ENCODE measurements at regions not wholly inside any gene's neighbourhood (a gene's known extent, or its start where the extent isn't known, plus 50 kb on each side); places are given as distances from the start of the nearest gene placed in this dataset.
"Not testable (repeated sequence)": the region's sequence is repeated elsewhere in the genome, so short reads cannot be mapped to it uniquely, and the experiment has no call there.

GRCh38 chr3:95587641-95588040, 1226.8 kb upstream of the EPHA6 start:
- not testable (repeated sequence) for DNase-seq

DNA sequence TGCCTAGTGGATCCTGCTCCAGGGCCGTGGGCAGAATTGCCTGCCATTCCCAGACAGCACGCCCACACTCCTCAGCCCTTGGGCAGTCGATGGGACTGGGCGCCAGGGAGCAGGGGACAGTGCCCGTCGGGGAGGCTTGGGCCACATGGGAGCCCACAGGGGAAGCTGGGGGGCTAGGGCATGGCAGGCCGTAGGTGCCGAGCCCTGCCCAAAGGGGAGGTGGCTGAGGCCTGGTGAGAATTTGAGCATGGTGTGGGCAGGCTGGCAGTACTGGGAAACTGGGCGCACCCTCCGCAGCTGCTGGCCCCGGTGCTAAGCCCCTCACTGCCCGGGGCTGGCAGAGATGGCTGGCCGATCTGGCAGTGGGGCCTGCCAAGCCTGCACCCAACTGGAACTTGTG, 1225.9 kb upstream of the EPHA6 start:
- no peak for DNase-seq

DNA sequence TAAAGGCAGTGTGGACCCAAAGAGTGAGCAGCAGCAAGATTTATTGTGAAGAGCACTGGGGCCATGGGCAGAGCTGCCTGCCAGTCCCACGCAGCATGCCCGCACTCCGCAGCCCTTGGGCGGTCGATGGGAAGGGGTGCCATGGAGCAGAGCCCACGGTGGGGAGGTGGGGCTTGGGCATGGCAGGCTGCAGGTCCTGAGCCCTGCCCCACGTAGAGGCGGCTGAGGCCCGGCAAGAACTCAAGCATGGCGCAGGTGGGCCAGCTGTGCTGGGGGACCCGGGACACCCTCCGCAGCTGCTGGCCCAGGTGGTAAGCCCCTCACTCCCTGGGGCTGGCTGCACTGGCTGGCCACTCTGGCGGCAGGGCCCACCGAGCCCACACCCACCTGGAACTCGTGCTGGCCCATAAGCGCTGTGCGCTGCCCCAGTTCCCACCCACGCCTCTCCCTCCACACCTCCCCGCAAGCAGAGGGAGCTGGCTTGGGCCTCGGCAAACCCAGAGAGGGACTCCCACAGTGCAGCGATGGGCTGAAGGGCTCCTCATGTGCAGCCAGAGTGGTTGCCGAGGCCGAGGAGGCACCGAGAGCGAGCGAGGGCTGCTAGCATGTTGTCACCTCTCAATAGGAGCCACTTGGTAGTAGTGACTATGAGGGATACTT, 1218.8 kb upstream of the EPHA6 start:
- no peak for DNase-seq

DNA sequence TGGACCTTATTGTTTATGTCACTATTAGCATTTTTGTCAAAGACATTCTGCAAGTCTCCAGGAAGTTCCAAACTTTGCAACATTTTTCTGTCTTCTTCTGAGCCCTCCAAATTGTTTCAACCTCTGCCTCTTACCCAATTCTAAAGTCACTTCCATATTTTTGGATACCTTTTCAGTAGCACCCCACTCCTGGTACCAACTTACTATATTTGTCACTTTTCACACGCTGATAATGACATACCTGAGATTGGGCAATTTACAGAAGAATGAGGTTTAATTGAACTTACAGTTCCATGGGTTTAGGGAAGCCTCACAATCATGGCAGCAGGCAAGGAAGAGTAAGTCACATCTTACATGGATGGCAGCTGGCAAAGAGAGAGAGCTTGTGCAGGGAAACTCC, 1206.5 kb upstream of the EPHA6 start:
- no peak for DNase-seq

DNA sequence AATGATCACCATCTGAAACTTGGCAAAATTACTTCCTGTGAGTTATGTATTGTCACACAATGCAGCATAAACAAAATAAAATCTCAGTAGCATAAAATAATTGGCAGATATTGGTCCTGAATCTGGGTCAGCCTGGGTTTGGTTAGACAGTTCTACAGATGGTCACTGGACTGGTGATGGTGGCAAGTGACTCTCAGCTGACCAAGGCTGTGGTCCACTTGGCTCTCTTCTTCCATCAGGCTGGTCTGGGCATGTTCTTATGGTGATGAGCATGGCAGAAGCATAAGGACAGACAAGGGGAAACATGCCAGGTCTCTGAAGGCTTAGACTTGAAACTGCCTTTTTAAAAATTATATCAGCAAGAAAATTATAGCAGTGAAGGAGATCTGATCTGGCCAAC, 1205.0 kb upstream of the EPHA6 start:
- DNase-seq = no peak

- DNase-seq = no peak
Measured at GRCh38 chr3:95612611-95613010, 1201.8 kb upstream of the EPHA6 start.

- no peak for DNase-seq
Measured at GRCh38 chr3:95613993-95614392, 1200.4 kb upstream of the EPHA6 start.

GRCh38 chr3:95615592-95616310, 1198.6 kb upstream of the EPHA6 start:
- DNase-seq = no peak

- no peak for DNase-seq
Measured at GRCh38 chr3:95626107-95626506, 1188.3 kb upstream of the EPHA6 start.

- no peak for DNase-seq
Measured at GRCh38 chr3:95627293-95627692, 1187.1 kb upstream of the EPHA6 start.

GRCh38 chr3:95627697-95628096, 1186.7 kb upstream of the EPHA6 start:
- DNase-seq = no peak

DNA sequence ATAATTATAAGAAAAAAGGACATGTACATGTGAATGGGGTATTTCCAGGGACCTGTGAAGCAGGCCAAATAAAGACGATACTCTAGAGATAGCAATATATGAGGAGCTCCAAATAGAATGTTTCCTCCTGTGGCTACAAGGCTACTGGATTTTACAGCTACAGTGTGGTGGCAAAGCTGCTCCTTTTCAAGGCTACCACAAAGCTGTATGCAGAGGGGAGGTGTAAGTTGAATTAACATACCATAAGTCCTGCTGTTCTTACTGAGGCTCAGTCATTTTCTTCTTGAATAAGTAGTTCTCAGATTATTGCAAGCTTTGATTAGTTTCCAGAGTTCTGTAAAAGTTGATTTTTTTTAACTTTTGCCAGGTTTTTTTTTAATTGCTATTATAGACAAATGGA, 1184.6 kb upstream of the EPHA6 start:
- DNase-seq = no peak

DNA sequence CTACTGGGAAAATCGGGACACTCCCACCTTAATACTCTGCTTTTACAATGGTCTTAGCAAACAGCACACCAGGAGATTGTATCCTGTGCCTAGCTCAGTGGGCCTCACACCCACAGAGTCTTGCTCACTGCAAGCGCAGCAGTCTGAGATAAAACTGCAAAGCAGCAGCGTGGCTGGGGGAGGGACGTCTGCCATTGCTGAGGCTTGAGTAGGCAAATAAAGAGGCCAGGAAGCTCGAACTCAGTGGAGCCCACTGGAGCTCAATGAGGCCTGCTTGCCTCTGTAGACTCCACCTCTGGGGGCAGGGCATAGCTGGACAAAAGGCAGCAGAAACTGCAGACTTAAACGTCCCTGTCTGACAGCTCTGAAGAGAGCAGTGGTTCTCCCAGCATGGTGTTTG, 1169.1 kb upstream of the EPHA6 start:
- DNase-seq = no peak

GRCh38 chr3:95654570-95655362, 1159.6 kb upstream of the EPHA6 start:
- DNase-seq = no peak

DNA sequence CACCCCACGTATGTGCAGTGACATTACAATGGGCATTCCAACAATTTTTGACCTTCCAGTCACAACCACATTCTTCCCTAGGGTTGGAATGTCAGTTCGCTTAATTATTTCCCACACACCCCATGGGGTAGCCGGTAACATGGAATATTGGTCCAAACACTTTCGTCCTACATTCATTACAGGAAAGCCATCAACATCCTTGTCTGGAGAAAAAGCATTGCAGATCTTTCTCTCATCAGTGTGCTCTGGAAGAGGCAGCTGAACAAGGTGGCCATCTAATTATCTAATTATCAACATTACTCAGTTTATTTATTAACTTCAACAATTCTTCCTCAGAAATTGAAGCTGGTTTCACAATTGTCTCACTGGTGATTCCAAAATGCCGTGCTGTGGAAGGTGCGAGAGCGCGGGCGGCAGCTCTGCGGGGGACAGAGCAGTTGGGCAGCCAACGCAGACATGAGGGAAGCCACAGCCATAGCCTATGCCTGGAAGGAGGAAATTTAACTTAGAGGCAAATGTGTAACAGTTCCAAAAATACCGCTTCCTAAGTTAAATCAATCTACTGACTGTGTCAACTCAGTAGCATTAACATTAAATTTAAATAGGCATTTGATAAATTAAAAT, 1158.9 kb upstream of the EPHA6 start:
- DNase-seq = no peak

DNA sequence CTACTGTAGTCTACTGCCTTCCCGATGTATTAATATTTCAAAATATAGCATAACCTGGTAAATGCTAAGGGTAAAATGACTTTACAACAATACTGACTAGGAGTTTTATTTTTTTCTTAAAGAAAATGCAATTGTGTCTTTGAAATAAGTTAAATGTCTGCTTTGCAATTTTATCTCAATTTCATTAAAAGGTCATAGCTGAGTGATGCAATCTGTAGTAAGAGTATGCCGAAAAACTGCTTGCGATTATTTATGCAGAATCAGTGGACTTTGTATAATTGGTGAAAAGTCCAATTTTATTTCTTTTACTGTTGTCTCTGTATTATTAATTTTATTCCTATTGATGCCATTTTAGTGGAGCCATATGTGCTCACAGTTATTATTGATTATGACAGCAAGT, 1143.6 kb upstream of the EPHA6 start:
- DNase-seq = no peak

GRCh38 chr3:95673215-95673614, 1141.2 kb upstream of the EPHA6 start:
- DNase-seq = no peak

DNA sequence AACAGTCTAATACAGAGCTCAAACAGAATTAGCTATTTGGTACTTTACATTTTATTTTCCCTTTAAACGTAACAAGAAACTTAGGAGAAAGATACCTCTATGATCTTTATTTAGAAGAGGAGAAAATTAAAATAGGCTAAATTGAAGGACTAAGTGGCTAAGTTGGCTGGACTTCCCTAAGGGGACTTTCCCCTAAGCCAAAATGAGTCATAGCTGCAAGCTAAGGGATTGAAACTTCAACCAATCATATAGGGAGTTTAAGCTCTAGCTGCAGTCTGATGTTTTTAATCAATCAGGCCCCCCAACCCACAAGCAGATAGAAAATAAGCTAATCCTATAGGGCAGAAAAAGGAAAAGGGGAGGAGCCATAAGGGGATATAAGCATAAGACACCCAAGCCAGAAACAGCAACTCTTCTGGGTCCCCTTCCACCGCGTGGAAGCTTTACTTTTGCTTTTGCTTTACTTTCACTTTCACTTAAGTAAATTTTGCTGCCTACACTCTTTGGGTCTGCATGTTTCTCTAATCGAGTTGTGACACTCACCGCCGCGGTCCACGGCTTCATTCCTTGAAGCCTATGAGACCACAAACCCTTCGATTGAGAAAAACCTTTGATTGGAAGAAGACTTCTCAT, 1108.5 kb upstream of the EPHA6 start:
- no peak for DNase-seq

DNA sequence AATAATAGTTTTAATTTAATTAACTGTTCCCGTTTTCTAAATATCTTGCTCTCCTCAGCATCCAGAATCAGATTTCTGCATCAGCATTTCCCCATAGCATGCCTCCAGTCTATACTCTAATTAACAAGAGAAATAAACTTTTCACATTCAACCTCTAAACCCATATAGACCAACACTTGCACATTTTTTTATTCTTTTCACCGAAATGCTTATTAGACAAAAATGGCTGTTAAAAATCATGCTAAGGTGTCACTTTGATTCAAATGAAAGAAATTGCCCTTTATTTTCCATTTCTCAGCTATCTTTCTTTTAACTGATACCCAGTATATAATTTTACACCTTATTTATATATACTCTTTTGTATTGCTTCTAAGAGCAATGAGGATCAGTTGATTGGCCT, 1107.1 kb upstream of the EPHA6 start:
- DNase-seq = no peak

DNA sequence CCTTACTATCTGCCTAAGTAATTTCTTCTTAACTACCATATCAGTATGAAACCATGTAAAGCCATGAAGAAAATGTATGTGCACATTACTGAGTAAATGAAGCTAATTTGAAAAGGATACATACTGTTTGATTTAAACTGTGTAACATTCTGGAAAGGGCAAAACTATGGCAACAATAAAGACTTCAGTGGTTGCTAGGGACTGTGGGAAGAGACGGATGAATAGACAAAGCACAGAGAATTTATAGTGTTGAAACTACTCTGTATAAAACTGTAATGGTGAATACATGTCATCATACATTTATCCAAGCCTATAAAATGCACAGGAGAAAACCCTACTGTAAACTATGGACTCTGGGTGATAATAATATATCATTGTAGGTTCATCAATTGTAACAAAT, 1103.7 kb upstream of the EPHA6 start:
- no peak for DNase-seq

GRCh38 chr3:95711789-95712188, 1102.6 kb upstream of the EPHA6 start:
- no peak for DNase-seq

DNA sequence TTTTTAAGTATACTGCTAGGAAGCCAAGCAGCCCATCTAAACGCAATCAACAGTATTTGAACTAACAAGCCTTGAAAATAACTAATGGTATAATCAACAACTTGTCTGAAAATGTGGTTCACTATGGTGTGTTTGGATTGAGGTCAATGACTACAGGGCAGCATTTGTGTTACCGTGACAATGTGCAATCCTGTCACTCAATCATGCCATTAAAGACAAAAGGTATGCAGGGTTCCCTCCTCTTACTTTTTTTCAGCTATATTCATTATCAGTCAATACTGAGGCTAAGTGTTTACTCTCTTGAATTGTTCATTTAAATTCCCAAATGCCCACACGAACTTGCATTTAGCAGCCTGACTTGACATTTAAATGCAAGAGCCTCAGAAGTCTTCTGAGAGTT, 1099.3 kb upstream of the EPHA6 start:
- DNase-seq = no peak

DNA sequence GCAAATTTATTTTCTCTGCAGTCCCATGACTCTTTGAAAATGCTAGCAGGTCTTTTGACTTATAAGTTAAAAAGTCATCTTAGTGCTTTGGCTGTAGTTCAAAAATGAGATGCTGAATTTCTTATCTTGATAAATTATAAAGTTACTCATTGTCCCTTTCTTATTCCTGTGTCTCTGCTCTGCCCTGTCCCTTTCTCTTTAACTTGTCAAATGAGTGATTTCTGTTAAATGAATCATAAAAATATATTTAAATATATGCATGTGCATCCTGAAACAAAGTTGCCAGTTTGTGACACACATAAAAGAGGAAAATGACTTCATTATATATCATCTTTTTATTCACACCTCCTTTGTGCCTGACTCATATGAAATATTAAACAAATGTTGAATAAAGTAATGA, 1097.3 kb upstream of the EPHA6 start:
- DNase-seq = no peak
